Fibroblast of peridontal ligament (primary cell): ENCODE measurements at regions not wholly inside any gene's neighbourhood (a gene's known extent, or its start where the extent isn't known, plus 50 kb on each side); places are given as distances from the start of the nearest gene placed in this dataset.
"Not testable (repeated sequence)": the region's sequence is repeated elsewhere in the genome, so short reads cannot be mapped to it uniquely, and the experiment has no call there.

Source experiments
- DNase-seq: peaks from one replicate; pipeline ENCODE4 v3.0.0-alpha.2; 2010; ENCODE audit errors: extremely low read depth

- DNase-seq = no peak
These were observed 511.4 kb downstream of the RNF144A start for GRCh38 chr2:7428454-7429204.

DNA sequence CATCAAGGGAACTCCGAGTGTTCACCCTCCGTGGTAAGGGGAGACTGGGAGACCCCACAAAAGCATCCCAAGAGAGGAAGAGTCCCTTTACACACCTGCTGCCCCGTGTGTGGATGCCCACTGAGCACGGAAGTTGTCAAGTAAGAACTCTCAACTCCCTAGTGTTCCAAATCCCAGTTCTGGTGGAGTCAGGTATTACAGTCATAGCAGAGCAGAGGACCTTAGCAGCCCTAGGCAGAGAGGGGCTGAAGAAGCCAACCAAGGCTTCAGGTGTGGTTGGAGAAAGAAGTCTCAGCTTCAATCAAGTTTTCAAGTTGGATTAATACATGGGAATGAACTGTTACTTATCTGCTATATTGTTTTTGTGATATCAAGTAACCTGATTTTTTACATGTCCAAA is 512.5 kb downstream of the RNF144A start:
- no peak for DNase-seq

GRCh38 chr2:7430421-7430868 is 513.2 kb downstream of the RNF144A start:
- no peak for DNase-seq

- no peak for DNase-seq
These were observed 513.8 kb downstream of the RNF144A start for GRCh38 chr2:7430869-7431641.

GRCh38 chr2:7432436-7432835 is 515.2 kb downstream of the RNF144A start:
- DNase-seq = no peak

GRCh38 chr2:7436096-7436906 is 519.1 kb downstream of the RNF144A start:
- DNase-seq = no peak

- no peak for DNase-seq
These were observed 519.9 kb downstream of the RNF144A start for GRCh38 chr2:7437141-7437540.

- no peak for DNase-seq
These were observed 520.8 kb downstream of the RNF144A start for GRCh38 chr2:7437716-7438632.

- no peak for DNase-seq
These were observed 521.6 kb downstream of the RNF144A start for GRCh38 chr2:7438855-7439254.

- DNase-seq = no peak
These were observed 523.8 kb downstream of the RNF144A start for GRCh38 chr2:7440977-7441376.

- not testable (repeated sequence) for DNase-seq
These were observed 524.6 kb downstream of the RNF144A start for GRCh38 chr2:7441841-7442240.

GRCh38 chr2:7444626-7445025 is 527.4 kb downstream of the RNF144A start:
- no peak for DNase-seq

DNA sequence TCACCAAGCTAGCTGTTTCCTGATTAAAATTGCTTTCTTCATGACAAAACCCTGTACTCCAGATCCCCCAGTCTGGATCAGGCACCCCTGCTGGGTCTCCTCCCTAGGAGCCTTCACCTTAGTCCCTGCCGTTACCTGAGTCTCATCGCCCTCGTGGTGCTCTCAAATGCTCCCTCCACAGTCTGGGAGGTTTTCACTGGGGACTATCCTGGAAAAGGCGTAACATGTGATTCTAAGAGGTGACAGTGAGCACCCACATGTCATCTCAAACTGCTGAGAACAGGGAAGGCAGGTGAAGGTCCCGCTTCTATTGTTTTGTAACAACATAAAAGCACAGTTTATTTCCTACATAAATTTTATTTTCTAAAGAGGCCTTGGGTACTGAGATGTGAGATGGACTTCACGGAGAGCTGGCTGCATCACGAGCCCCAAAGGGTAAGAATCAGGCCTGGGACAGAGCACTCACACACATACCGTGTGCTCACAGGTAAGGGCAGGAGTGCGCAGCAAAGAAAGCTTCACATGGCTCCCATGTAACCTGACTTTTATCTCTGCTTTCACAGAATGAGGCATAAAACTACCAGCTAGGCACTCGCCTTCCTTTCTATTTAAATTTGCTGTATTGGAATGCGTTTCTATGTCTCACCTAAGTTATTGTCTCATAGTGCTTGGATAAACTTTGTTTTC is 531.5 kb downstream of the RNF144A start:
- DNase-seq = no peak

- no peak for DNase-seq
These were observed 532.1 kb downstream of the RNF144A start for GRCh38 chr2:7449298-7449697.

DNA sequence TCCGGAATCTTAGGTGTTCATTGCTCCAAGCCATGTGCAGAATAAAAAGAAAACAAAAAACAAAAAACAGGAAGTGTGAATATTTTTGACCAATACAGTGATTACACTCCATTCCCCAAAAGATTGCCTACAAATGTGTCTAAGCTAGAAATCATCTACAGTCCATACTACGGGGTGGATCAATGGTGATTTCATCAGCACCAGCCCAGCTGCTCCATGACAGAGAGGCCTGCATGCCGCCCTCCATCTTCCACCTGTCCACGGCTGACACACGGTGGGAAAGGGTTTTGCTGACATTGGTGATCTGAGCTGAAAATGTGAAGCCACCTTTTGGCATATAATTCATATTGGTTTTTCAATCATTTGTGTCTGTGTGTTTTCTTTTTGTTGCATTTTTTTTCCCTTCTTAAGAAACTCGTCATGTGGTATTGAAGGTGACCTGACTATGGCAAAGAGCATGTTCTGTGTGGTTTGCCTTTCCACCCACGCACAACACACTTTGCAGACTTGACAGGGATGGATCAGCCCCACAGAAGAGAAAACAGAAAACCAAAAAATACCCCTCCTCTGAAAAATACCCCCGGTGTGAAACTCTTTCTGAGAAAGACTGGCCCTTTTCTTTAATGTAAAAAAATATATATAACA is 533.1 kb downstream of the RNF144A start:
- DNase-seq = no peak

DNA sequence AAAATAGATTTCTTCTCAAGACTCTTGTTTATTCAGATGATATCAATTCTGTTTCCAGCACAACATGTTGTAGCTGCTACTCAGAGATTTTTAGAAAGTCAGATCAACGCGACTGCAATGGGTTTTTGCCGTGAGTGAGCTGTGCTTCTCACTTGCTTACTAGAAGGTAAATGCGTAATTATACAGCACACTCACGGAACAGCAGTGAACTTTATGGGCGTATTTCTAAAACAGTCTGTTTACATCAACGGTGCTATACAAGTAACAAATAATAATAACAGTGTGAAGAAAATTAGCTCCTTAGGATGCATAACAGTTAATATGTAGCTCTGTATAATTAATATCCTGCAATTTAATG is 533.6 kb downstream of the RNF144A start:
- no peak for DNase-seq

DNA sequence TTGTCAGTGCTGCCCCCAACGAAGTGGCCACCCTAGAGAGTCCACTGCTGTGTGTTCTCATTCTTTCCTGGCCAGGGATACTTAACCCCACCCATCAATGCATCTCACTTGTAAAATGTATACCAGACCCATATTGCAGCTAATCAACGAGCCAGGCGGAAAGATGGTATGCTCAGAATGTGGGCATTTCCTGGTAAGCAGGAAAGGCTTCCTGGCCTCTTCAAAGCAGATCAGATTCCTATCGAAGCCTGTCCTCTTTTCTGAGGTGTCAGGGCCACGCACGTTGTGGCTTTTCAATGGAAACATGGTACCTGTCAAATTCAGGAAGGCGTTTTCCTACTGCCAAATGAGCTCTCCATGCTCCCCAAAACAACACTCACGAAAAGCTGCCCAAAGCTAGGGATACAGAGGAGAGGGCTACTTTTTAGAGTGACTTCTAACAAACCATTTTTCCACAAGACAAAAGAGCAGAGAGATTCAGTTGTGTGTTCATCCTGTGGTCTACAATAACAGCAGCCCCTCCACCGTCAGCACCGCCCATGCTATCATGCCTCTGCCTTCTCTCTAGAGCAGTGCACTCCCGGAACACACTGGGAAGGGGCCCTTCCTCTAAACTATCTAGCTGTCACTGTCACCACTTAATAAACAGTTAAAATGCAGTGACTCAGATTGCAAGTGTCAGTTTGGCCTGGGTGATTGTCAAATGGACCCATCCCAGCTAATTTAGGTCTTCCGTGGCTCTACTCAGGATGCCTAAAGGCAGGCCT is 535.1 kb downstream of the RNF144A start:
- no peak for DNase-seq

GRCh38 chr2:7454592-7454991 is 537.4 kb downstream of the RNF144A start:
- DNase-seq = no peak

DNA sequence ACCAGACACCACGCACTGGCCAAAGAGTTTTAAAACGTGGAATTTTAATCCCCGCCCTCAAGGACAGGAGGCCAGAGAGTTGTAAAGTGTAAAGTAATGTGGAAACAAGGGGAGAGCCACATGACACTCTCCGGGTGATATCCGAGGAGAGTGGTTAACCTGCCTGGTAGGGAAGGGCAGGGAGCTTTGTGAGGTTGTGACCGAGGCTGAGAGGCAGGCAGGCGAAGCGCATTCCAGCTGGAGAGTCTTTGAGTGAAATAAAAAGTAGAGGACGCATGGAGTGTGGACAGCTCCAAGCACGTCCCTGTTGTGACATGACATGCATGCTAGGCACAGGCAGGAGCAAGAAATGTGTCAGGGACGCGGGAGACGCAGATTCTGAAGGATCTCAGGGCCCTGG is 539.5 kb downstream of the RNF144A start:
- no peak for DNase-seq
